ENCODE measurements at regions not wholly inside any gene's neighbourhood (a gene's known extent, or its start where the extent isn't known, plus 50 kb on each side); places are given as distances from the start of the nearest gene placed in this dataset.
"Not testable (repeated sequence)": the region's sequence is repeated elsewhere in the genome, so short reads cannot be mapped to it uniquely, and the experiment has no call there.

GRCh38 chr12:85424581-85425348, 144.7 kb downstream of the ALX1 start:
- CTCF ChIA-PET, result interaction anchor here (0.5 to 1.9 kb wide), 6 partner anchors 14 to 1858 kb away, joined by 3 to 7 read pairs (median 4); no protein-coding TSS in a partner anchor
- POLR2A ChIA-PET, result no interaction called here
- no peak for DNase-seq (ENCODE audit: low read depth)
- no peak overlapping the region for H3K4me3 ChIP-seq (ENCODE audit: low read depth, low read length)
- no peaks in the 10 kb centered on the region for H3K27me3 ChIP-seq (ENCODE audit: control insufficient read depth, insufficient read depth, low read length)
- H3K36me3 ChIP-seq (ENCODE audit: control insufficient read depth, insufficient read depth, low read length), result no peaks in the 10 kb centered on the region
- TF ChIP-seq, protein P1, sequence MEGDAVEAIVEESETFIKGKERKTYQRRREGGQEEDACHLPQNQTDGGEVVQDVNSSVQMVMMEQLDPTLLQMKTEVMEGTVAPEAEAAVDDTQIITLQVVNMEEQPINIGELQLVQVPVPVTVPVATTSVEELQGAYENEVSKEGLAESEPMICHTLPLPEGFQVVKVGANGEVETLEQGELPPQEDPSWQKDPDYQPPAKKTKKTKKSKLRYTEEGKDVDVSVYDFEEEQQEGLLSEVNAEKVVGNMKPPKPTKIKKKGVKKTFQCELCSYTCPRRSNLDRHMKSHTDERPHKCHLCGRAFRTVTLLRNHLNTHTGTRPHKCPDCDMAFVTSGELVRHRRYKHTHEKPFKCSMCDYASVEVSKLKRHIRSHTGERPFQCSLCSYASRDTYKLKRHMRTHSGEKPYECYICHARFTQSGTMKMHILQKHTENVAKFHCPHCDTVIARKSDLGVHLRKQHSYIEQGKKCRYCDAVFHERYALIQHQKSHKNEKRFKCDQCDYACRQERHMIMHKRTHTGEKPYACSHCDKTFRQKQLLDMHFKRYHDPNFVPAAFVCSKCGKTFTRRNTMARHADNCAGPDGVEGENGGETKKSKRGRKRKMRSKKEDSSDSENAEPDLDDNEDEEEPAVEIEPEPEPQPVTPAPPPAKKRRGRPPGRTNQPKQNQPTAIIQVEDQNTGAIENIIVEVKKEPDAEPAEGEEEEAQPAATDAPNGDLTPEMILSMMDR (IDR thresholded peaks at IDR 0.05; ENCODE audit: insufficient read depth, low read depth, low read length), result peak; percentile 37

- TF ChIP-seq, protein P1 (IDR thresholded peaks at IDR 0.05; ENCODE audit: insufficient read depth, low read depth, low read length), result no peak
- Histone ChIP-seq H3K4me3 (ENCODE audit: low read depth, low read length) (no peak overlapping the region), H3K27me3 (ENCODE audit: control insufficient read depth, insufficient read depth, low read length) (no peaks in the 10 kb centered on the region), H3K36me3 (ENCODE audit: control insufficient read depth, insufficient read depth, low read length) (no peaks in the 10 kb centered on the region)
- POLR2A ChIA-PET, result no interaction called here
- CTCF ChIA-PET, result interaction anchor here (0.5 to 1.9 kb wide), 6 partner anchors 14 to 1858 kb away, joined by 3 to 7 read pairs (median 4); no protein-coding TSS in a partner anchor
- DNase-seq (ENCODE audit: low read depth), result no peak
Observed at GRCh38 chr12:85425349-85425612, 145.3 kb downstream of the ALX1 start.

DNA sequence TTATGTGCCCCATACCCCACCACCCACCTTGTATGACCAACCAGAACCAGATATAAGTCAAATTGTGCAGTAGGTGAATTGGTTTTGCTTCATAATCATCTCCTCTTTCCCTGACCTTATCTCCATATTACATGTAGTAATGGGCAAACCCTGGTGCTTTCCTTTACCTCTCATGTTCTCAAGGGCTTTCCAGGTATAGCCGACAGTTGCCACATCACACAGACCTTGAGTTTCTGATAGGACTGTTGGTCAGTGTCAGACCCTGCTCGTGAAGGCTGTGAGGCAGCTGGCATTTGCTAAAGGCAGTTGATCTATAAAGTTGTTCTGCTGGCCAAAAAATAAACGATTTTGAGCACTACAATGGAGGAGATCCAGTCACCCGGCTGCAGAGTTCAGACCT, 145.9 kb downstream of the ALX1 start:
- Histone ChIP-seq H3K27me3 (ENCODE audit: control insufficient read depth, insufficient read depth, low read length) (no peaks in the 10 kb centered on the region), H3K36me3 (ENCODE audit: control insufficient read depth, insufficient read depth, low read length) (no peaks in the 10 kb centered on the region), H3K4me3 (ENCODE audit: low read depth, low read length) (no peak overlapping the region)
- ChIA-PET POLR2A (no interaction called here), CTCF (interaction anchor here (0.8 to 1.9 kb wide), 3 partner anchors 15 to 497 kb away, joined by 3 to 7 read pairs (median 7); no protein-coding TSS in a partner anchor)
- no peak for DNase-seq (ENCODE audit: low read depth)
- TF ChIP-seq, protein P1 (IDR thresholded peaks at IDR 0.05; ENCODE audit: insufficient read depth, low read depth, low read length), result no peak

DNA sequence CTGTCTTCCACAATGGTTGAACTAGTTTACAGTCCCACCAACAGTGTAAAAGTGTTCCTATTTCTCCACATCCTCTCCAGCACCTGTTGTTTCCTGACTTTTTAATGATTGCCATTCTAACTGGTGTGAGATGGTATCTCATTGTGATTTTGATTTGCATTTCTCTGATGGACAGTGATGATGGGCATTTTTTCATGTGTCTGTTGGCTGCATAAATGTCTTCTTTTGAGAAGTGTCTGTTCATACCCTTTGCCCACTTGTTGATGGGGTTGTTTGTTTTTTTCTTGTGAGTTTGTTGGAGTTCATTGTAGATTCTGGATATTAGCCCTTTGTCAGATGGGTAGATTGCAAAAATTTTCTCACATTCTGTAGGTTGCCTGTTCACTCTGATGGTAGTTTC, 153.1 kb downstream of the ALX1 start:
- POLR2A ChIA-PET, CTCF ChIA-PET: not testable (repeated sequence)

GRCh38 chr12:85440271-85440670, 160.3 kb downstream of the ALX1 start:
- POLR2A ChIA-PET, result no interaction called here
- CTCF ChIA-PET, result interaction anchor here (0.8 kb wide), 1 partner anchor 8 kb away, joined by 3 read pairs; no protein-coding TSS in a partner anchor
- TF ChIP-seq, protein P1 (IDR thresholded peaks at IDR 0.05; ENCODE audit: insufficient read depth, low read depth, low read length), result no peak

More for the DNA sequence above, 153.1 kb downstream of the ALX1 start:
- not testable (repeated sequence) for H3K36me3 ChIP-seq (ENCODE audit: control insufficient read depth, insufficient read depth, low read length); DNase-seq (ENCODE audit: low read depth); H3K4me3 ChIP-seq (ENCODE audit: low read depth, low read length); H3K27me3 ChIP-seq (ENCODE audit: control insufficient read depth, insufficient read depth, low read length)

DNA sequence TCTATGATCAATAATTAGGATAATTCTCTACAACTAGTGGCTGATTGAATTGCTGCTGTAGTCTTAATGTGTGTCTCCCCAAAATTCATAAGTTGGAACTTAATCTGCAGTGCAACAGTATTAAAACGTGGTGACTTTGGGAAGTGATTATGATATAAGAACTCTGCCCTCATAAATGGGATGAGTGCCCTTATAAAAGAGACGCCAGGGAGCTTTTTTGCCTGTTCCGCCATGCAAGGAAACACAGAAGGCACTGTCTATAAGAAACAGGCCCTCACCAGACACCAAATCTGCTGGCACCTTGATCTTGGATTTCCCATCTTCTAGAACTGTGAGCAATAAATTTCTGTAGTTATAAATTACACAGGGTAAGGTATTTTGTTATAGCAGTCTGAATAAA, 161.0 kb downstream of the ALX1 start:
- no peak for DNase-seq (ENCODE audit: low read depth)
- POLR2A ChIA-PET, result no interaction called here
- CTCF ChIA-PET, result interaction anchor here (1.9 kb wide), 1 partner anchor 131 kb away, joined by 7 read pairs; no protein-coding TSS in a partner anchor
- H3K27me3 ChIP-seq (ENCODE audit: control insufficient read depth, insufficient read depth, low read length), result no peaks in the 10 kb centered on the region
- TF ChIP-seq, protein P1 (IDR thresholded peaks at IDR 0.05; ENCODE audit: insufficient read depth, low read depth, low read length), result no peak
- no peaks in the 10 kb centered on the region for H3K36me3 ChIP-seq (ENCODE audit: control insufficient read depth, insufficient read depth, low read length)
- no peak overlapping the region for H3K4me3 ChIP-seq (ENCODE audit: low read depth, low read length)

More at GRCh38 chr12:85440271-85440670, 160.3 kb downstream of the ALX1 start:
- H3K27me3 ChIP-seq (ENCODE audit: control insufficient read depth, insufficient read depth, low read length), result no peaks in the 10 kb centered on the region
- no peak for DNase-seq (ENCODE audit: low read depth)
- no peaks in the 10 kb centered on the region for H3K36me3 ChIP-seq (ENCODE audit: control insufficient read depth, insufficient read depth, low read length)
- H3K4me3 ChIP-seq (ENCODE audit: low read depth, low read length), result no peak overlapping the region
